ENCODE measurements at regions not wholly inside any gene's neighbourhood (a gene's known extent, or its start where the extent isn't known, plus 50 kb on each side); places are given as distances from the start of the nearest gene placed in this dataset.

GRCh38 chr9:85173967-85174366 is 504.4 kb downstream of the NTRK2 start:
- TF ChIP-seq CTCF (conservative IDR thresholded peaks at IDR 0.05; ENCODE audit: low read depth, low read length) (no peak), EZH2phosphoT487 (IDR thresholded peaks at IDR 0.05; ENCODE audit: borderline replicate concordance, low read length) (no peak)

All from PC-3 (cell line).